NOMO-1 (cell line): ENCODE measurements at regions not wholly inside any gene's neighbourhood (a gene's known extent, or its start where the extent isn't known, plus 50 kb on each side); places are given as distances from the start of the nearest gene placed in this dataset.

Experiments
- DNase-seq, 2 experiments: peaks; one replicate each; lab custom pipeline; 2025; ENCODE audit not compliant: unreplicated experiment in 2 of 2; lab: John Stamatoyannopoulos, UW

- DNase-seq: peak in 1 of 2 experiments; percentile 37
Measured at GRCh38 chr7:67950321-67951083, 953.9 kb downstream of the TYW1 start.

- DNase-seq: no peak
Measured at GRCh38 chr7:67955061-67955460, 958.4 kb downstream of the TYW1 start.

GRCh38 chr7:67962863-67963262 is 966.2 kb downstream of the TYW1 start:
- DNase-seq: no peak

- DNase-seq: no peak
Measured at GRCh38 chr7:67976490-67976889, 979.9 kb downstream of the TYW1 start.

GRCh38 chr7:67983486-67983885 is 986.9 kb downstream of the TYW1 start:
- no peak for DNase-seq

GRCh38 chr7:67984326-67984725 is 987.7 kb downstream of the TYW1 start:
- no peak for DNase-seq

GRCh38 chr7:67989142-67989541 is 992.5 kb downstream of the TYW1 start:
- DNase-seq: no peak

GRCh38 chr7:67990003-67990402 is 993.4 kb downstream of the TYW1 start:
- DNase-seq: no peak

GRCh38 chr7:67990716-67991115 is 994.1 kb downstream of the TYW1 start:
- DNase-seq: no peak

GRCh38 chr7:67992287-67992686 is 995.7 kb downstream of the TYW1 start:
- no peak for DNase-seq

- DNase-seq: no peak
Measured at GRCh38 chr7:68005992-68006391, 1009.4 kb downstream of the TYW1 start.

GRCh38 chr7:68006619-68007018 is 1010.0 kb downstream of the TYW1 start:
- no peak for DNase-seq

- no peak for DNase-seq
Measured at GRCh38 chr7:68009716-68010115, 1013.1 kb downstream of the TYW1 start.

- DNase-seq: no peak
Measured at GRCh38 chr7:68014031-68014736, 1017.6 kb downstream of the TYW1 start.

GRCh38 chr7:68015122-68015977 is 1018.7 kb downstream of the TYW1 start:
- DNase-seq: no peak

- no peak for DNase-seq
Measured at GRCh38 chr7:68015978-68016532, 1019.4 kb downstream of the TYW1 start.

GRCh38 chr7:68020102-68020501 is 1023.5 kb downstream of the TYW1 start:
- no peak for DNase-seq

GRCh38 chr7:68025369-68025768 is 1028.7 kb downstream of the TYW1 start:
- no peak for DNase-seq

- DNase-seq: no peak
Measured at GRCh38 chr7:68030530-68030929, 1033.9 kb downstream of the TYW1 start.

GRCh38 chr7:68031180-68031943 is 1034.7 kb downstream of the TYW1 start:
- DNase-seq: no peak
